ENCODE measurements at regions not wholly inside any gene's neighbourhood (a gene's known extent, or its start where the extent isn't known, plus 50 kb on each side); places are given as distances from the start of the nearest gene placed in this dataset.

- ChIA-PET POLR2A (no interaction called here), CTCF (no interaction called here)
- no peak for TF ChIP-seq CTCF (IDR thresholded peaks at IDR 0.05; ENCODE audit: control extremely low read depth, extremely low read depth, low read depth, missing control alignments)
- no peak for DNase-seq (ENCODE audit: extremely low spot score)
Observed at GRCh38 chr12:113575386-113575785, 103.7 kb upstream of the LHX5 start.

GRCh38 chr12:113573148-113573547 is 101.5 kb upstream of the LHX5 start:
- no peak for DNase-seq (ENCODE audit: extremely low spot score)
- TF ChIP-seq CTCF (IDR thresholded peaks at IDR 0.05; ENCODE audit: control extremely low read depth, extremely low read depth, low read depth, missing control alignments): no peak
- POLR2A ChIA-PET: no interaction called here
- CTCF ChIA-PET: no interaction called here

- no peak for TF ChIP-seq CTCF (IDR thresholded peaks at IDR 0.05; ENCODE audit: control extremely low read depth, extremely low read depth, low read depth, missing control alignments)
- ChIA-PET POLR2A (no interaction called here), CTCF (no interaction called here)
- no peak for DNase-seq (ENCODE audit: extremely low spot score)
Observed at GRCh38 chr12:113571713-113572112, 100.0 kb upstream of the LHX5 start.

GRCh38 chr12:113569806-113570205 is 98.1 kb upstream of the LHX5 start:
- CTCF ChIA-PET: no interaction called here
- TF ChIP-seq CTCF (IDR thresholded peaks at IDR 0.05; ENCODE audit: control extremely low read depth, extremely low read depth, low read depth, missing control alignments): no peak
- POLR2A ChIA-PET: no interaction called here
- DNase-seq (ENCODE audit: extremely low spot score): no peak

- TF ChIP-seq CTCF (IDR thresholded peaks at IDR 0.05; ENCODE audit: control extremely low read depth, extremely low read depth, low read depth, missing control alignments): no peak
- ChIA-PET CTCF (no interaction called here), POLR2A (no interaction called here)
- DNase-seq (ENCODE audit: extremely low spot score): no peak
Observed at GRCh38 chr12:113568021-113568420, 96.3 kb upstream of the LHX5 start.

- no peak for DNase-seq (ENCODE audit: extremely low spot score)
- POLR2A ChIA-PET: no interaction called here
- CTCF ChIA-PET: no interaction called here
Observed at GRCh38 chr12:113565368-113565767, 93.7 kb upstream of the LHX5 start.

More at GRCh38 chr12:113565368-113565767, 93.7 kb upstream of the LHX5 start:
- no peak for TF ChIP-seq CTCF (IDR thresholded peaks at IDR 0.05; ENCODE audit: control extremely low read depth, extremely low read depth, low read depth, missing control alignments)

All from GM10248 (cell line).